Nephron progenitor cell (in vitro differentiated cells): ENCODE measurements at regions not wholly inside any gene's neighbourhood (a gene's known extent, or its start where the extent isn't known, plus 50 kb on each side); places are given as distances from the start of the nearest gene placed in this dataset.

Experiments used
- DNase-seq: peaks from one replicate; pipeline ENCODE4 v3.0.0; 2021
- H3K27ac Mint-ChIP-seq: 2 replicates; pipeline ENCODE4 v1.8.0; 2021; ENCODE audit warnings: mild to moderate bottlenecking, moderate library complexity, mixed read lengths
- H3K27me3 Mint-ChIP-seq: 2 replicates; pipeline ENCODE4 v1.8.0; 2021; ENCODE audit warnings: mild to moderate bottlenecking, low read depth, mixed read lengths; ENCODE audit not compliant: poor library complexity
- H3K36me3 Mint-ChIP-seq: 2 replicates; pipeline ENCODE4 v1.8.0; 2021; ENCODE audit warnings: low read depth, mixed read lengths
- H3K4me1 Mint-ChIP-seq: 2 replicates; pipeline ENCODE4 v1.8.0; 2021; ENCODE audit warnings: mixed read lengths
- H3K4me3 Mint-ChIP-seq: 2 replicates; pipeline ENCODE4 v1.8.0; 2021; ENCODE audit warnings: mild to moderate bottlenecking, moderate library complexity, mixed read lengths
- H3K9me3 Mint-ChIP-seq: 2 replicates; pipeline ENCODE4 v1.8.0; 2021; ENCODE audit warnings: mild to moderate bottlenecking, moderate library complexity, mixed read lengths
- CTCF ChIP-seq: fragments of 200-600 bp; sonication (generic); IDR thresholded peaks from 2 replicates; pipeline ENCODE4 v1.5.0; 2021; ENCODE audit warnings: antibody characterized with exemption

- no peak overlapping the region for H3K4me3 Mint-ChIP-seq
- peaks cover 88% of the 10 kb centered on the region for H3K4me1 Mint-ChIP-seq
- peaks cover 16% of the 10 kb centered on the region for H3K27me3 Mint-ChIP-seq
Measured at GRCh38 chr17:72378414-72379390, 257.9 kb downstream of the SOX9 start.

GRCh38 chr17:72379516-72379915 is 258.7 kb downstream of the SOX9 start:
- Mint-ChIP-seq H3K36me3 (no peaks in the 10 kb centered on the region), H3K4me1 (peaks cover 83% of the 10 kb centered on the region), H3K27ac (peak overlapping the region; percentile 84), H3K4me3 (no peak overlapping the region), H3K27me3 (peaks cover 16% of the 10 kb centered on the region), H3K9me3 (no peaks in the 10 kb centered on the region)
- DNase-seq: no peak
- no peak for TF ChIP-seq CTCF

More at GRCh38 chr17:72378414-72379390, 257.9 kb downstream of the SOX9 start:
- peak; percentile 33 for DNase-seq
- TF ChIP-seq CTCF: no peak
- Mint-ChIP-seq H3K9me3 (no peaks in the 10 kb centered on the region), H3K27ac (peak overlapping the region; percentile 84), H3K36me3 (no peaks in the 10 kb centered on the region)

- no peak for DNase-seq
- TF ChIP-seq CTCF: no peak
- Mint-ChIP-seq H3K27me3 (peaks cover 12% of the 10 kb centered on the region), H3K9me3 (no peaks in the 10 kb centered on the region), H3K27ac (no peak overlapping the region), H3K4me3 (no peak overlapping the region), H3K4me1 (peaks cover 77% of the 10 kb centered on the region), H3K36me3 (no peaks in the 10 kb centered on the region)
Measured at GRCh38 chr17:72380120-72380519, 259.3 kb downstream of the SOX9 start.

GRCh38 chr17:72380737-72381136 is 259.9 kb downstream of the SOX9 start:
- H3K4me1 Mint-ChIP-seq: peaks cover 77% of the 10 kb centered on the region
- no peak overlapping the region for H3K4me3 Mint-ChIP-seq
- no peaks in the 10 kb centered on the region for H3K36me3 Mint-ChIP-seq

GRCh38 chr17:72381597-72382397 is 261.0 kb downstream of the SOX9 start:
- Mint-ChIP-seq H3K9me3 (no peaks in the 10 kb centered on the region), H3K27ac (no peak overlapping the region), H3K36me3 (no peaks in the 10 kb centered on the region), H3K27me3 (peaks cover 15% of the 10 kb centered on the region), H3K4me1 (peaks cover 74% of the 10 kb centered on the region), H3K4me3 (peak overlapping the region; percentile 15)
- TF ChIP-seq CTCF: no peak
- DNase-seq: peak; percentile 37

More at GRCh38 chr17:72380737-72381136, 259.9 kb downstream of the SOX9 start:
- no peak overlapping the region for H3K27ac Mint-ChIP-seq
- TF ChIP-seq CTCF: no peak
- no peaks in the 10 kb centered on the region for H3K9me3 Mint-ChIP-seq
- peaks cover 9% of the 10 kb centered on the region for H3K27me3 Mint-ChIP-seq
- DNase-seq: no peak
